Neural cell (in vitro differentiated cells): ENCODE measurements at regions not wholly inside any gene's neighbourhood (a gene's known extent, or its start where the extent isn't known, plus 50 kb on each side); places are given as distances from the start of the nearest gene placed in this dataset.

Experiments used
- EZH2 ChIP-seq: fragments of 200-600, 300-800 bp; shearing (Covaris generic), sonication (generic); IDR thresholded peaks from 2 replicates; pipeline ENCODE4 v1.6.1; 2014; ENCODE audit warnings: antibody characterized with exemption, low read length, borderline replicate concordance, mild to moderate bottlenecking; ENCODE audit not compliant: insufficient read depth, poor library complexity, severe bottlenecking
- POLR2AphosphoS5 ChIP-seq: IDR thresholded peaks from 2 replicates; pipeline ENCODE4 v1.6.1; 2012
- RAD21 ChIP-seq: fragments of 450-650 bp; conservative IDR thresholded peaks from 2 replicates; pipeline ENCODE4 v1.6.1; 2014; ENCODE audit warnings: antibody characterized with exemption, mild to moderate bottlenecking, moderate library complexity
- TAF1 ChIP-seq: IDR thresholded peaks from 2 replicates; pipeline ENCODE4 v1.6.1; 2012; ENCODE audit warnings: low read depth
- TF ChIP-seq, protein P1 (sequence below): fragments of 450-650 bp; IDR thresholded peaks from 2 replicates; pipeline ENCODE4 v1.5.1; 2014; ENCODE audit warnings: antibody characterized with exemption, mild to moderate bottlenecking, moderate library complexity; ENCODE audit not compliant: poor library complexity, severe bottlenecking
- TF ChIP-seq, protein P2 (sequence below): IDR thresholded peaks from 2 replicates; pipeline ENCODE4 v1.6.1; 2012; ENCODE audit warnings: borderline replicate concordance

DNA sequence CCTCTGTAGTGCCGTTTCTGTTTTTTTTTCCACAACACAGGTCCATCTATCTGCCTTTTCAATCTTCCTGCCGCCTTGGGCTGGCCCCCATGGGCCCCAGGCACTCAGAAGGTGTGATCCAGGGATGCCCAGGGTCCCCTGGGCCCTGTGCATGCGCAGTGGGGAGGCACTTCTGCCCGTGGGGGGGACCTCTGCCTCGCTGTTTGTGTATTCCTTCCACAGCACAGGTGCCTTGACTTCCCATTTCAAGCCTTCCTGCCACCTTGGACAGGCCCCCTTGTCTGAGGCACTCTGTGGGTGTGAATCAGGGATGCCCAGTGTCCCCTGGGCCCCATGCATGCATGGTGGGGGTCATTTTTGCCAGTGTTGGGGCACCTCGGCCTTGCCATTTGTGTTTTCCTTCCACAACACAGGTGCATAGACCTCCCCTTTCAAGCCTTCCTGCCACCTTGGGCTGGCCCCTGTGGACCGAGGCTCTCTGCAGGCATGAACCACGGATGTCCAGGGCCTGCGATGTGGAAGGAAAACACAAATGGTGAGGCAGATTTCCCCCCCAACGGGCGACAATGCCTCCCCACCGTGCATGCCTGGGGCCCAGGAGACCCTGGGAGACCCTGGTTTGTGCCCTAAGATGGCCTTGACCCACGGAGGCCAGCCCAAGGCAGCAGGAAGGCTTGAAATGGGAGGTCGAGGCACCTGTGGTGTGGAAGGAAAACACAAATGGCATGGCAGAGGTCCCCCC lies 366.5 kb downstream of the ALG10 start:
- TF ChIP-seq, protein P1, sequence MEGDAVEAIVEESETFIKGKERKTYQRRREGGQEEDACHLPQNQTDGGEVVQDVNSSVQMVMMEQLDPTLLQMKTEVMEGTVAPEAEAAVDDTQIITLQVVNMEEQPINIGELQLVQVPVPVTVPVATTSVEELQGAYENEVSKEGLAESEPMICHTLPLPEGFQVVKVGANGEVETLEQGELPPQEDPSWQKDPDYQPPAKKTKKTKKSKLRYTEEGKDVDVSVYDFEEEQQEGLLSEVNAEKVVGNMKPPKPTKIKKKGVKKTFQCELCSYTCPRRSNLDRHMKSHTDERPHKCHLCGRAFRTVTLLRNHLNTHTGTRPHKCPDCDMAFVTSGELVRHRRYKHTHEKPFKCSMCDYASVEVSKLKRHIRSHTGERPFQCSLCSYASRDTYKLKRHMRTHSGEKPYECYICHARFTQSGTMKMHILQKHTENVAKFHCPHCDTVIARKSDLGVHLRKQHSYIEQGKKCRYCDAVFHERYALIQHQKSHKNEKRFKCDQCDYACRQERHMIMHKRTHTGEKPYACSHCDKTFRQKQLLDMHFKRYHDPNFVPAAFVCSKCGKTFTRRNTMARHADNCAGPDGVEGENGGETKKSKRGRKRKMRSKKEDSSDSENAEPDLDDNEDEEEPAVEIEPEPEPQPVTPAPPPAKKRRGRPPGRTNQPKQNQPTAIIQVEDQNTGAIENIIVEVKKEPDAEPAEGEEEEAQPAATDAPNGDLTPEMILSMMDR, result no peak
- no peak for TF ChIP-seq RAD21
- TF ChIP-seq EZH2, result no peak
- TF ChIP-seq, protein P2, sequence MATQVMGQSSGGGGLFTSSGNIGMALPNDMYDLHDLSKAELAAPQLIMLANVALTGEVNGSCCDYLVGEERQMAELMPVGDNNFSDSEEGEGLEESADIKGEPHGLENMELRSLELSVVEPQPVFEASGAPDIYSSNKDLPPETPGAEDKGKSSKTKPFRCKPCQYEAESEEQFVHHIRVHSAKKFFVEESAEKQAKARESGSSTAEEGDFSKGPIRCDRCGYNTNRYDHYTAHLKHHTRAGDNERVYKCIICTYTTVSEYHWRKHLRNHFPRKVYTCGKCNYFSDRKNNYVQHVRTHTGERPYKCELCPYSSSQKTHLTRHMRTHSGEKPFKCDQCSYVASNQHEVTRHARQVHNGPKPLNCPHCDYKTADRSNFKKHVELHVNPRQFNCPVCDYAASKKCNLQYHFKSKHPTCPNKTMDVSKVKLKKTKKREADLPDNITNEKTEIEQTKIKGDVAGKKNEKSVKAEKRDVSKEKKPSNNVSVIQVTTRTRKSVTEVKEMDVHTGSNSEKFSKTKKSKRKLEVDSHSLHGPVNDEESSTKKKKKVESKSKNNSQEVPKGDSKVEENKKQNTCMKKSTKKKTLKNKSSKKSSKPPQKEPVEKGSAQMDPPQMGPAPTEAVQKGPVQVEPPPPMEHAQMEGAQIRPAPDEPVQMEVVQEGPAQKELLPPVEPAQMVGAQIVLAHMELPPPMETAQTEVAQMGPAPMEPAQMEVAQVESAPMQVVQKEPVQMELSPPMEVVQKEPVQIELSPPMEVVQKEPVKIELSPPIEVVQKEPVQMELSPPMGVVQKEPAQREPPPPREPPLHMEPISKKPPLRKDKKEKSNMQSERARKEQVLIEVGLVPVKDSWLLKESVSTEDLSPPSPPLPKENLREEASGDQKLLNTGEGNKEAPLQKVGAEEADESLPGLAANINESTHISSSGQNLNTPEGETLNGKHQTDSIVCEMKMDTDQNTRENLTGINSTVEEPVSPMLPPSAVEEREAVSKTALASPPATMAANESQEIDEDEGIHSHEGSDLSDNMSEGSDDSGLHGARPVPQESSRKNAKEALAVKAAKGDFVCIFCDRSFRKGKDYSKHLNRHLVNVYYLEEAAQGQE, result no peak
- TF ChIP-seq POLR2AphosphoS5, result no peak
- no peak for TF ChIP-seq TAF1
